Fibroblast of lung (primary cell): ENCODE measurements at regions not wholly inside any gene's neighbourhood (a gene's known extent, or its start where the extent isn't known, plus 50 kb on each side); places are given as distances from the start of the nearest gene placed in this dataset.

Experiments used
- DNase-seq, 2 donors: peaks; one replicate each; pipeline versions ENCODE4 v3.0.0 to v3.0.0-alpha.2; 2010; ENCODE audit warnings: low read depth in 2 of 2
- H2AFZ ChIP-seq: 2 replicates; pipeline ENCODE4 v1.5.1; 2012; ENCODE audit warnings: low read length, control low read depth, inconsistent platforms
- H3K27ac ChIP-seq: 2 replicates; pipeline ENCODE4 v1.5.1; 2011; ENCODE audit warnings: low read length, control low read depth; ENCODE audit not compliant: insufficient read depth
- H3K27me3 ChIP-seq: 2 replicates; pipeline ENCODE4 v1.5.1; 2011; ENCODE audit warnings: mild to moderate bottlenecking, low read length; ENCODE audit not compliant: control insufficient read depth, insufficient read depth
- H3K36me3 ChIP-seq: 2 replicates; pipeline ENCODE4 v1.5.1; 2011; ENCODE audit warnings: low read length; ENCODE audit not compliant: control insufficient read depth, insufficient read depth
- H3K4me1 ChIP-seq: 2 replicates; pipeline ENCODE4 v1.5.1; 2011; ENCODE audit warnings: low read length; ENCODE audit not compliant: control insufficient read depth, insufficient read depth; ENCODE audit errors: extremely low read depth
- H3K4me2 ChIP-seq: 2 replicates; pipeline ENCODE4 v1.5.1; 2011; ENCODE audit warnings: low read length, control low read depth; ENCODE audit not compliant: insufficient read depth; ENCODE audit errors: extremely low read depth
- H3K4me3 ChIP-seq, 4 experiments: fragments of 200-600 bp in 1 of 4; sonication (generic) in 1 of 4; replicated peaks in 1 of 4; 2 replicates each; pipeline ENCODE4 v1.5.1; 2011 to 2016; ENCODE audit warnings: low read length in 4 of 4, low read depth in 3 of 4, mild to moderate bottlenecking in 3 of 4, control low read depth in 2 of 4, inconsistent platforms in 1 of 4, mixed read lengths in 1 of 4; ENCODE audit not compliant: insufficient read depth in 1 of 4; ENCODE audit errors: control extremely low read depth in 1 of 4
- H3K79me2 ChIP-seq: 2 replicates; pipeline ENCODE4 v1.5.1; 2012; ENCODE audit warnings: mild to moderate bottlenecking, low read length, inconsistent platforms; ENCODE audit not compliant: control insufficient read depth, insufficient read depth
- H3K9ac ChIP-seq: 2 replicates; pipeline ENCODE4 v1.5.1; 2011; ENCODE audit warnings: mild to moderate bottlenecking, low read length, control low read depth; ENCODE audit not compliant: insufficient read depth
- H3K9me3 ChIP-seq: 2 replicates; pipeline ENCODE4 v1.5.1; 2012; ENCODE audit warnings: low read depth, low read length; ENCODE audit not compliant: control insufficient read depth, insufficient read depth
- H4K20me1 ChIP-seq: 2 replicates; pipeline ENCODE4 v1.5.1; 2011; ENCODE audit warnings: low read length; ENCODE audit not compliant: control insufficient read depth, insufficient read depth; ENCODE audit errors: extremely low read depth
- EZH2 ChIP-seq: IDR thresholded peaks from 2 replicates; pipeline ENCODE4 v1.5.1; 2012; ENCODE audit warnings: low read length, control low read depth, mild to moderate bottlenecking; ENCODE audit errors: missing control alignments
- TF ChIP-seq, protein P1 (sequence below), 2 donors: IDR thresholded peaks in 1 of 2; conservative IDR thresholded peaks in 1 of 2; 1 replicate in 1 of 2; 2 replicates in 1 of 2; pipeline ENCODE4 v1.5.1; 2011 to 2012; ENCODE audit warnings: low read length in 2 of 2, control low read depth in 1 of 2, inconsistent platforms in 1 of 2, low read depth in 1 of 2, mild to moderate bottlenecking in 1 of 2

DNA sequence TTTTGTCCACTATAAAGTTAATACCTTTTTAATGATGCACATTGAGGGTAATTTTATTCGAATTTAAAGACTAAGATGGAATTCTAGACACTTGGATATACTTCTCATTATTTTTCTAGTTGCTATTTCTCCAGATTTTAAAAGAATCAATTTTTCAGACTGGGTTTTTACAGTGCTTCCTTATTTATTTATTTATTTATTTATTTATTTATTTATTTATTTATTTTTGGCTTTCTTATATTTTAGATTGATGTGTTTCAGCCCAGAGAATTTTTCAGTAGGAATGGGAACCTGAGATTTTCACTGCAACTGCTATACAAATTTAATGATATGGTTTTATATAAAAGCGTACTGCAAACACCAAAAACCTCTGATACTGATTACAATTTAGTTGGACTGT is 448.7 kb downstream of the ZPLD1 start:
- DNase-seq = no peak
- Histone ChIP-seq H3K27me3 (no peaks in the 10 kb centered on the region), H3K36me3 (no peaks in the 10 kb centered on the region), H3K27ac (no peak overlapping the region), H3K4me1 (no peaks in the 10 kb centered on the region), H3K79me2 (no peaks in the 10 kb centered on the region), H3K4me2 (no peak overlapping the region), H3K9ac (no peak overlapping the region), H3K9me3 (no peaks in the 10 kb centered on the region), H3K4me3 (no peak overlapping the region), H4K20me1 (no peaks in the 10 kb centered on the region), H2AFZ (no peak overlapping the region)
- TF ChIP-seq EZH2 = no peak
- TF ChIP-seq, protein P1, sequence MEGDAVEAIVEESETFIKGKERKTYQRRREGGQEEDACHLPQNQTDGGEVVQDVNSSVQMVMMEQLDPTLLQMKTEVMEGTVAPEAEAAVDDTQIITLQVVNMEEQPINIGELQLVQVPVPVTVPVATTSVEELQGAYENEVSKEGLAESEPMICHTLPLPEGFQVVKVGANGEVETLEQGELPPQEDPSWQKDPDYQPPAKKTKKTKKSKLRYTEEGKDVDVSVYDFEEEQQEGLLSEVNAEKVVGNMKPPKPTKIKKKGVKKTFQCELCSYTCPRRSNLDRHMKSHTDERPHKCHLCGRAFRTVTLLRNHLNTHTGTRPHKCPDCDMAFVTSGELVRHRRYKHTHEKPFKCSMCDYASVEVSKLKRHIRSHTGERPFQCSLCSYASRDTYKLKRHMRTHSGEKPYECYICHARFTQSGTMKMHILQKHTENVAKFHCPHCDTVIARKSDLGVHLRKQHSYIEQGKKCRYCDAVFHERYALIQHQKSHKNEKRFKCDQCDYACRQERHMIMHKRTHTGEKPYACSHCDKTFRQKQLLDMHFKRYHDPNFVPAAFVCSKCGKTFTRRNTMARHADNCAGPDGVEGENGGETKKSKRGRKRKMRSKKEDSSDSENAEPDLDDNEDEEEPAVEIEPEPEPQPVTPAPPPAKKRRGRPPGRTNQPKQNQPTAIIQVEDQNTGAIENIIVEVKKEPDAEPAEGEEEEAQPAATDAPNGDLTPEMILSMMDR (conservative IDR thresholded peaks at IDR 0.05 in 1 of 2, IDR thresholded peaks at IDR 0.05 in 1 of 2; ENCODE audit: low read depth in 1 of 2, low read length in 2 of 2) = no peak

- TF ChIP-seq, protein P1 (conservative IDR thresholded peaks at IDR 0.05 in 1 of 2, IDR thresholded peaks at IDR 0.05 in 1 of 2; ENCODE audit: low read depth in 1 of 2, low read length in 2 of 2) = no peak
- Histone ChIP-seq H3K9me3 (no peaks in the 10 kb centered on the region), H3K79me2 (no peaks in the 10 kb centered on the region), H2AFZ (no peak overlapping the region), H3K27ac (no peak overlapping the region), H3K4me2 (no peak overlapping the region), H3K4me1 (no peaks in the 10 kb centered on the region), H3K9ac (no peak overlapping the region), H3K27me3 (no peaks in the 10 kb centered on the region), H3K36me3 (no peaks in the 10 kb centered on the region), H4K20me1 (no peaks in the 10 kb centered on the region), H3K4me3 (no peak overlapping the region)
- DNase-seq = no peak
Measured at GRCh38 chr3:102885289-102885688, 450.5 kb downstream of the ZPLD1 start.

DNA sequence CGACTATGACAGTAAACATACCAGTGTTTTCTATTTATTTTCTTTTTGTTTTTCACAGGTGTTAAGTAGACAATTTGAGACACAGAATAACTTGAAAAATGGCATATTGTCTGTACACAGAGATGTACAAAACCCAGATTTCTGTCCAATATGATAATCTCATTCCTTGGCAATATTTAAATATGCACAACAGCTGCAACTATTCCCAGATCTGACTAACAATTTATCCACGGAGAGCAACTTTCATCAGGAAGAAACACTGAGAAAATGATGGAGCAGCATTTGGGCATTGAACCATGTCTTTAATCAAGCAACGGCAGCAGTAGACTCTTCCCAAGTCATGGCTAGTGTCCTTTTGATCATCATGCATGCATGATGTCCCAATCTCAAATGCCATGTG is 452.6 kb downstream of the ZPLD1 start:
- H2AFZ ChIP-seq = no peak overlapping the region
- no peak overlapping the region for H3K9ac ChIP-seq
- H3K79me2 ChIP-seq = no peaks in the 10 kb centered on the region
- no peaks in the 10 kb centered on the region for H3K9me3 ChIP-seq
- H4K20me1 ChIP-seq = no peaks in the 10 kb centered on the region
- H3K27ac ChIP-seq = no peak overlapping the region
- TF ChIP-seq EZH2 = no peak
- TF ChIP-seq, protein P1 (conservative IDR thresholded peaks at IDR 0.05 in 1 of 2, IDR thresholded peaks at IDR 0.05 in 1 of 2; ENCODE audit: low read depth in 1 of 2, low read length in 2 of 2) = no peak
- no peaks in the 10 kb centered on the region for H3K36me3 ChIP-seq
- H3K4me3 ChIP-seq = no peak overlapping the region
- DNase-seq = no peak
- no peaks in the 10 kb centered on the region for H3K27me3 ChIP-seq
- no peaks in the 10 kb centered on the region for H3K4me1 ChIP-seq
- H3K4me2 ChIP-seq = no peak overlapping the region
